ENCODE measurements at regions not wholly inside any gene's neighbourhood (a gene's known extent, or its start where the extent isn't known, plus 50 kb on each side); places are given as distances from the start of the nearest gene placed in this dataset.

DNA sequence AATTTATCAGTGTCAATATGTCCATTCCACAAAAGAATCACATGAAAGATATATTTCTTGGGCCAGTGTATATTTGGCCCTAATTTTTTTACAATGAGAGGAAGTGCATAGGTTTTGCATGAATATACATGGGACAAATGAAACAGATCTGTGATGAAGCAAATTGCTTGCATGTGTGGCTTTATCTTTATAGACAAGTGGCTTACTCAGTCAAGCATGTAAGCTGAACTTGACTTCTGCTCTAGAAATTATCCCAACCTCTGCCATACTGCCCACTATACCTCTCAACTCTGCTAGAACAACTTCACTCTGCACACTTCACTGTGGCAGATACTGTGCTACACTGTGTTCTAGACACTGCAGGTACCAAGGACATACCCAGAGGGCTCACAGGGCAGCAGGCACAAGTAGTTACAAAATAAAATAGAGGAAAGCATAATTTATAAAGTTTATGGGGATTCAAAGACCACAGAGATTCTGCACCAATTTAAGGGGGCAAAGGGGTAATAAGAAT is 349.2 kb upstream of the HSF2 start (continued):
- TF ChIP-seq, protein P1, sequence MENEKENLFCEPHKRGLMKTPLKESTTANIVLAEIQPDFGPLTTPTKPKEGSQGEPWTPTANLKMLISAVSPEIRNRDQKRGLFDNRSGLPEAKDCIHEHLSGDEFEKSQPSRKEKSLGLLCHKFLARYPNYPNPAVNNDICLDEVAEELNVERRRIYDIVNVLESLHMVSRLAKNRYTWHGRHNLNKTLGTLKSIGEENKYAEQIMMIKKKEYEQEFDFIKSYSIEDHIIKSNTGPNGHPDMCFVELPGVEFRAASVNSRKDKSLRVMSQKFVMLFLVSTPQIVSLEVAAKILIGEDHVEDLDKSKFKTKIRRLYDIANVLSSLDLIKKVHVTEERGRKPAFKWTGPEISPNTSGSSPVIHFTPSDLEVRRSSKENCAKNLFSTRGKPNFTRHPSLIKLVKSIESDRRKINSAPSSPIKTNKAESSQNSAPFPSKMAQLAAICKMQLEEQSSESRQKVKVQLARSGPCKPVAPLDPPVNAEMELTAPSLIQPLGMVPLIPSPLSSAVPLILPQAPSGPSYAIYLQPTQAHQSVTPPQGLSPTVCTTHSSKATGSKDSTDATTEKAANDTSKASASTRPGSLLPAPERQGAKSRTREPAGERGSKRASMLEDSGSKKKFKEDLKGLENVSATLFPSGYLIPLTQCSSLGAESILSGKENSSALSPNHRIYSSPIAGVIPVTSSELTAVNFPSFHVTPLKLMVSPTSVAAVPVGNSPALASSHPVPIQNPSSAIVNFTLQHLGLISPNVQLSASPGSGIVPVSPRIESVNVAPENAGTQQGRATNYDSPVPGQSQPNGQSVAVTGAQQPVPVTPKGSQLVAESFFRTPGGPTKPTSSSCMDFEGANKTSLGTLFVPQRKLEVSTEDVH (IDR thresholded peaks at IDR 0.05; ENCODE audit: low read depth, partially characterized antibody) = no peak
- TF ChIP-seq USF1 (IDR thresholded peaks at IDR 0.05; ENCODE audit: borderline replicate concordance, extremely low read length, insufficient read depth, low read depth, low read length) = no peak

DNA sequence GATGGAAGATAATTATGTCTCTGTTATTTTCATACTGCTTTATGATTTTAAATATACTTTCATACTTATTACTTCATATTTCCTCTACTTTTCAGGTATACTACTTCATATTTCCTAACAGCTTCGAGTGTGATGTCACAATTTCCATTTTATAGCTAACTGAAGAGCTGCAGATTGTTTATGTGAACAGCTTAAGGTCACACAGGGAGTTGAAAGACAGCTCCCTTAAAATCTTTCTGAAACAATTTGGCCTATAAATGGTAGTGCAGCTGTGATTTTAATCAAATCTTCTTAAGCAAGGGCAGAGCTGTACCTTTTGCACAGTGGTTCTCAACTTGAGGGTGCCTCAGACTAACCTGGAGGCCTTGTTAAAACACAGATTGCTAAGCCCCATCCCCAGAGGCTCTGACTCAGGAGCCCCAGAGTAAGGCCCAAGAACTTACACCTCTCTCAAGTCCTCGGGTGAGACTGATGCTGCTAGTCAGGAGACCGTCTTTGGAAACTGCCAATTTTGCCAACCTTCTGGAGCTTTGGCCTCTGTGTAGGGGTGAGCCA is 347.0 kb upstream of the HSF2 start:
- RAD21 ChIA-PET (ENCODE audit: unreplicated experiment) = no interaction called here
- H3K4me3 ChIP-seq = no peak overlapping the region
- H3K9me3 ChIP-seq (replicated peaks; ENCODE audit: control insufficient read depth, insufficient read depth, low read length) = no peaks in the 10 kb centered on the region
- SMC1A ChIA-PET (ENCODE audit: uncharacterized antibody, unreplicated experiment) = interaction anchor here (1.5 kb wide), 1 partner anchor 10 kb away, joined by 4 read pairs; no protein-coding TSS in a partner anchor
- no peak overlapping the region for H3K9ac ChIP-seq (ENCODE audit: control insufficient read depth, insufficient read depth, low read length)
- H3K4me1 ChIP-seq (ENCODE audit: control insufficient read depth, insufficient read depth, low read length) = no peaks in the 10 kb centered on the region
- 0% methylated on average over 3 of the region's 3 CpGs for WGBS (ENCODE audit: insufficient coverage, insufficient replicate concordance, low lambda C conversion rate, missing lambda C conversion rate)
- DNase-seq (ENCODE audit: low read depth, low spot score) = no peak
- no peaks in the 10 kb centered on the region for H3K36me3 ChIP-seq (ENCODE audit: control insufficient read depth in 2 of 2, insufficient read depth in 2 of 2, low read length in 1 of 2)
- no peak overlapping the region for H2AFZ ChIP-seq (ENCODE audit: control insufficient read depth, low read depth, low read length)
- no peak overlapping the region for H3K27ac ChIP-seq (ENCODE audit: control insufficient read depth, insufficient read depth)
- no peak for ATAC-seq
- FAIRE-seq = no peak
- POLR2A ChIA-PET = no interaction called here
- 0 out of 4 replicates have a peak, but pooled peaks cover 0 to 2% of the 10 kb centered on the region in 2 experiments for H3K27me3 ChIP-seq (replicated peaks in 1 of 2; ENCODE audit: control insufficient read depth in 2 of 2, insufficient read depth in 2 of 2, low read length in 1 of 2)
- TF ChIP-seq ZBTB33 (IDR thresholded peaks at IDR 0.05) (no peak), HSF1 (IDR thresholded peaks at IDR 0.05; ENCODE audit: low read depth, low read length) (no peak), SMC3 (IDR thresholded peaks at IDR 0.05; ENCODE audit: borderline replicate concordance, low read length) (no peak)
- no peaks in the 10 kb centered on the region for H4K20me1 ChIP-seq (ENCODE audit: control insufficient read depth, insufficient read depth)
- H3K4me2 ChIP-seq (ENCODE audit: control insufficient read depth, insufficient read depth) = no peak overlapping the region
- CTCF ChIA-PET = no interaction called here
- in situ Hi-C loops (cut with MboI) = no loop called here
- BruUV-seq (replicated peaks) = no TSS peak
- intact Hi-C loops (cut with micrococcal nuclease; ENCODE audit: unreplicated experiment) = no loop called here
- H3K79me2 ChIP-seq (ENCODE audit: control insufficient read depth, insufficient read depth, low read length) = no peaks in the 10 kb centered on the region

All from GM12878 (cell line).